H9 (cell line): ENCODE measurements at regions not wholly inside any gene's neighbourhood (a gene's known extent, or its start where the extent isn't known, plus 50 kb on each side); places are given as distances from the start of the nearest gene placed in this dataset.

Experiments
- DNase-seq: peaks from one replicate; pipeline ENCODE4 v3.0.0-alpha.2; 2017
- H2AFZ ChIP-seq: one replicate; pipeline ENCODE4 v1.6.1; 2013; ENCODE audit warnings: mild to moderate bottlenecking, low read length, control low read depth, moderate library complexity
- H2AK5ac ChIP-seq: 2 replicates; pipeline ENCODE4 v1.6.1; 2013; ENCODE audit warnings: low read length, control low read depth, mixed read lengths; ENCODE audit not compliant: insufficient read length
- H2BK120ac ChIP-seq: one replicate; pipeline ENCODE4 v1.6.1; 2013; ENCODE audit warnings: low read depth, mild to moderate bottlenecking, low read length, control low read depth, inconsistent platforms; ENCODE audit not compliant: poor library complexity, severe bottlenecking
- H2BK12ac ChIP-seq: 2 replicates; pipeline ENCODE4 v1.6.1; 2013; ENCODE audit warnings: low read length, control low read depth, mixed read lengths, low read depth; ENCODE audit not compliant: insufficient read length
- H2BK15ac ChIP-seq: 2 replicates; pipeline ENCODE4 v1.6.1; 2013; ENCODE audit warnings: low read depth, low read length, control low read depth
- H2BK20ac ChIP-seq: one replicate; pipeline ENCODE4 v1.6.1; 2013; ENCODE audit warnings: low read depth, mild to moderate bottlenecking, low read length, control low read depth, inconsistent platforms; ENCODE audit not compliant: poor library complexity, severe bottlenecking
- H2BK5ac ChIP-seq: 2 replicates; pipeline ENCODE4 v1.6.1; 2013; ENCODE audit warnings: low read length, control low read depth, mixed read lengths; ENCODE audit not compliant: insufficient read length
- H3K14ac ChIP-seq: 2 replicates; pipeline ENCODE4 v1.6.1; 2013; ENCODE audit warnings: low read length, control low read depth; ENCODE audit not compliant: insufficient read depth
- H3K18ac ChIP-seq: 2 replicates; pipeline ENCODE4 v1.6.1; 2013; ENCODE audit warnings: low read depth, mild to moderate bottlenecking, mixed read lengths, low read length, control low read depth; ENCODE audit not compliant: insufficient read length
- H3K23ac ChIP-seq: 2 replicates; pipeline ENCODE4 v1.6.1; 2013; ENCODE audit warnings: low read length, control low read depth, mixed read lengths, low read depth; ENCODE audit not compliant: insufficient read length
- H3K23me2 ChIP-seq: 2 replicates; pipeline ENCODE4 v1.6.1; 2013; ENCODE audit warnings: low read depth, mild to moderate bottlenecking, mixed read lengths, low read length, control low read depth; ENCODE audit not compliant: insufficient read length, poor library complexity, severe bottlenecking
- H3K27ac ChIP-seq: 2 replicates; pipeline ENCODE4 v1.5.1; 2013; ENCODE audit warnings: low read length, control low read depth, mixed read lengths, low read depth; ENCODE audit not compliant: insufficient read length
- H3K27me3 ChIP-seq: 2 replicates; pipeline ENCODE4 v1.6.1; 2013; ENCODE audit warnings: low read length, control low read depth, inconsistent platforms; ENCODE audit not compliant: insufficient read depth
- H3K4ac ChIP-seq: 2 replicates; pipeline ENCODE4 v1.6.1; 2013; ENCODE audit warnings: low read depth, mild to moderate bottlenecking, control low read depth, inconsistent platforms, low read length, moderate library complexity
- H3K4me1 ChIP-seq: 2 replicates; pipeline ENCODE4 v1.6.1; 2013; ENCODE audit warnings: low read length, control low read depth, inconsistent platforms; ENCODE audit not compliant: insufficient read depth
- H3K4me2 ChIP-seq: 2 replicates; pipeline ENCODE4 v1.6.1; 2013; ENCODE audit warnings: low read length, control low read depth, mixed read lengths; ENCODE audit not compliant: insufficient read length, insufficient read depth
- H3K56ac ChIP-seq: 2 replicates; pipeline ENCODE4 v1.6.1; 2013; ENCODE audit warnings: low read depth, mild to moderate bottlenecking, mixed read lengths, low read length, control low read depth; ENCODE audit not compliant: insufficient read length
- H3K79me1 ChIP-seq: 2 replicates; pipeline ENCODE4 v1.6.1; 2013; ENCODE audit warnings: low read depth, mild to moderate bottlenecking, moderate library complexity, low read length, control low read depth, inconsistent platforms; ENCODE audit not compliant: insufficient read depth, poor library complexity, severe bottlenecking
- H3K79me2 ChIP-seq: 2 replicates; pipeline ENCODE4 v1.6.1; 2013; ENCODE audit warnings: low read length, control low read depth, inconsistent platforms; ENCODE audit not compliant: insufficient read depth
- H3K9ac ChIP-seq: 2 replicates; pipeline ENCODE4 v1.6.1; 2013; ENCODE audit warnings: low read length, control low read depth, mixed read lengths; ENCODE audit not compliant: insufficient read length; ENCODE audit errors: extremely low read depth
- H3K9me3 ChIP-seq: one replicate; pipeline ENCODE4 v1.6.1; 2013; ENCODE audit warnings: low read depth, low read length, inconsistent platforms; ENCODE audit not compliant: control insufficient read depth
- H3T11ph ChIP-seq: one replicate; pipeline ENCODE4 v1.6.1; 2013; ENCODE audit warnings: mild to moderate bottlenecking, low read length, control low read depth, inconsistent platforms
- H4K20me1 ChIP-seq: one replicate; pipeline ENCODE4 v1.6.1; 2013; ENCODE audit not compliant: control insufficient read depth, insufficient read length, insufficient read depth
- H4K5ac ChIP-seq: 2 replicates; pipeline ENCODE4 v1.6.1; 2013; ENCODE audit warnings: low read depth, mild to moderate bottlenecking, mixed read lengths, low read length, control low read depth; ENCODE audit not compliant: insufficient read length
- H4K8ac ChIP-seq: replicated peaks from 2 replicates; pipeline ENCODE4 v1.6.1; 2013; ENCODE audit warnings: low read length, control low read depth, mixed read lengths, low read depth; ENCODE audit not compliant: insufficient read length
- H4K91ac ChIP-seq: 2 replicates; pipeline ENCODE4 v1.6.1; 2013; ENCODE audit warnings: low read depth, mild to moderate bottlenecking, moderate library complexity, mixed read lengths, low read length, control low read depth; ENCODE audit not compliant: insufficient read length
- H3K27ac Mint-ChIP-seq, 3 experiments: 2 replicates in 2 of 3; 3 replicates in 1 of 3; pipeline ENCODE4 v1.8.0; 2020 to 2021; ENCODE audit warnings: mixed read lengths in 3 of 3, mild to moderate bottlenecking in 1 of 3, moderate library complexity in 1 of 3
- H3K27me3 Mint-ChIP-seq: 2 replicates; pipeline ENCODE4 v1.8.0; 2021; ENCODE audit warnings: low read depth, mild to moderate bottlenecking, moderate library complexity, mixed read lengths
- H3K36me3 Mint-ChIP-seq, 3 experiments: 2 replicates in 2 of 3; 3 replicates in 1 of 3; pipeline ENCODE4 v1.8.0; 2020 to 2021; ENCODE audit warnings: low read depth in 3 of 3, mixed read lengths in 3 of 3; ENCODE audit not compliant: insufficient read depth in 1 of 3
- H3K4me1 Mint-ChIP-seq, 2 experiments: 2 replicates each; pipeline ENCODE4 v1.8.0; 2020; ENCODE audit warnings: mixed read lengths in 2 of 2
- H3K4me3 Mint-ChIP-seq, 2 experiments: 2 replicates in 1 of 2; 3 replicates in 1 of 2; pipeline ENCODE4 v1.8.0; 2020 to 2021; ENCODE audit warnings: mild to moderate bottlenecking in 2 of 2, mixed read lengths in 2 of 2, moderate library complexity in 1 of 2
- H3K9me3 Mint-ChIP-seq, 2 experiments: 2 replicates in 1 of 2; 3 replicates in 1 of 2; pipeline ENCODE4 v1.8.0; 2020; ENCODE audit warnings: mild to moderate bottlenecking in 2 of 2, mixed read lengths in 2 of 2, moderate library complexity in 1 of 2
- WGBS: extraction: QIAGEN DNeasy Blood & Tissue Kit; methylation state at CpG from one replicate; pipeline ENCODE4 v1.1.7; 2013; ENCODE audit warnings: missing lambda C conversion rate, low lambda C conversion rate, mixed read lengths; ENCODE audit not compliant: insufficient read length; ENCODE audit errors: extremely low coverage; 5-methylcytosine and 5-hydroxymethylcytosine counted together
- TF ChIP-seq, protein P1 (sequence below): fragments of 200-600 bp; sonication (generic); conservative IDR thresholded peaks from 3 replicates; pipeline ENCODE4 v1.8.0; 2021; ENCODE audit warnings: antibody characterized with exemption, mild to moderate bottlenecking

DNA sequence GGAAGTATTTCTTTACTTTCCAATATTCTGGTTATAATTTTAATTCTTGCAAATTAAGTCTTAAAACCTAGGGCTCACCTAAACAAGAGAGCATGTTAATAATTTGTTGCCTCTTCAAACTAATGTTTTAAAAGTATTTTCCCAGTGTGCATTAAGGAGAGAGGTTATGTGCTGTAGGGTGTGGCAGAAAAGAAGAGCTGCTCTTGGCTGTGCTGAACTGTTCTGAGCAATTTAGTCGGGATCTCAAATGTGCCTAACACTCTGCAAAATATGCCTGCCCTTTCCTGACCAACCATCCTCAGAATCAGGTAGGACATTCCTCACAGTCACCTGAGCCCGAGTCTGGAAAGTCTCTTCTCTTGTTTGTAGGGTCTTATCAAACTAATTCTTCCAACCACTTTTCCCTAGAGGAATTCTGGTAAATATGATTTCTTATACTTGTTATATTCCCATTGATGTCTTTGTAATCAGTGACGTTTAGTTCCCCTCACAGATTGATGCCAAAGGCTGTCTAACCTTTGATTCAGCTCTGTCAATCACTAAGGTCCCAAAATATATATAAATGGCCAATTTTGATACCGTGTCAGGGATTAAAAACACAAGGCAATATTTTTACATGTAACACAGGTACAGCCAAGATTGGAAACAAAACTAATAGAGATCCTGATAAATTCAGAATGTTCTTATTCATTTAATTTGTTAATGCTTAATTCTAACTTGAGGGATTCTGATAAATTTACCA, 298.4 kb downstream of the ADGB start:
- Mint-ChIP-seq H3K27ac (no peak overlapping the region), H3K4me1 (peaks cover 0 to 4% of the 10 kb centered on the region in 2 experiments; a peak in 1 of 4 replicates), H3K4me3 (no peak overlapping the region), H3K9me3 (no peaks in the 10 kb centered on the region), H3K27me3 (no peaks in the 10 kb centered on the region; the same call in 1 of the 2 replicates), H3K36me3 (no peaks in the 10 kb centered on the region)
- H3K27ac ChIP-seq = no peak overlapping the region
- no peak overlapping the region for H4K8ac ChIP-seq
- no peaks in the 10 kb centered on the region for H3K79me2 ChIP-seq
- no peak overlapping the region for H4K5ac ChIP-seq
- no peak overlapping the region for H3K23ac ChIP-seq
- no peaks in the 10 kb centered on the region for H3K9me3 ChIP-seq
- no peak overlapping the region for H2BK12ac ChIP-seq
- no peak overlapping the region for H3K9ac ChIP-seq
- no peak overlapping the region for H3K18ac ChIP-seq
- H3K4me1 ChIP-seq = no peaks in the 10 kb centered on the region
- H3K14ac ChIP-seq = no peak overlapping the region
- no peak overlapping the region for H3K56ac ChIP-seq
- H3K4ac ChIP-seq = no peak overlapping the region
- no peak for DNase-seq
- H3K27me3 ChIP-seq = no peaks in the 10 kb centered on the region
- H4K20me1 ChIP-seq = no peaks in the 10 kb centered on the region
- no peak overlapping the region for H2BK15ac ChIP-seq
- no peaks in the 10 kb centered on the region for H3K79me1 ChIP-seq
- H3K23me2 ChIP-seq = no peaks in the 10 kb centered on the region
- no peak overlapping the region for H2AK5ac ChIP-seq
- no CpG with 5 or more reads among the region's 4 CpGs for WGBS
- H2BK5ac ChIP-seq = no peak overlapping the region
- no peak overlapping the region for H3T11ph ChIP-seq
- H2AFZ ChIP-seq = no peak overlapping the region
- H2BK20ac ChIP-seq = no peak overlapping the region
- TF ChIP-seq, protein P1, sequence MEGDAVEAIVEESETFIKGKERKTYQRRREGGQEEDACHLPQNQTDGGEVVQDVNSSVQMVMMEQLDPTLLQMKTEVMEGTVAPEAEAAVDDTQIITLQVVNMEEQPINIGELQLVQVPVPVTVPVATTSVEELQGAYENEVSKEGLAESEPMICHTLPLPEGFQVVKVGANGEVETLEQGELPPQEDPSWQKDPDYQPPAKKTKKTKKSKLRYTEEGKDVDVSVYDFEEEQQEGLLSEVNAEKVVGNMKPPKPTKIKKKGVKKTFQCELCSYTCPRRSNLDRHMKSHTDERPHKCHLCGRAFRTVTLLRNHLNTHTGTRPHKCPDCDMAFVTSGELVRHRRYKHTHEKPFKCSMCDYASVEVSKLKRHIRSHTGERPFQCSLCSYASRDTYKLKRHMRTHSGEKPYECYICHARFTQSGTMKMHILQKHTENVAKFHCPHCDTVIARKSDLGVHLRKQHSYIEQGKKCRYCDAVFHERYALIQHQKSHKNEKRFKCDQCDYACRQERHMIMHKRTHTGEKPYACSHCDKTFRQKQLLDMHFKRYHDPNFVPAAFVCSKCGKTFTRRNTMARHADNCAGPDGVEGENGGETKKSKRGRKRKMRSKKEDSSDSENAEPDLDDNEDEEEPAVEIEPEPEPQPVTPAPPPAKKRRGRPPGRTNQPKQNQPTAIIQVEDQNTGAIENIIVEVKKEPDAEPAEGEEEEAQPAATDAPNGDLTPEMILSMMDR = no peak
- no peak overlapping the region for H2BK120ac ChIP-seq
- no peak overlapping the region for H4K91ac ChIP-seq
- H3K4me2 ChIP-seq = no peak overlapping the region
